HG03520 (cell line): ENCODE measurements at regions not wholly inside any gene's neighbourhood (a gene's known extent, or its start where the extent isn't known, plus 50 kb on each side); places are given as distances from the start of the nearest gene placed in this dataset.
"Not testable (repeated sequence)": the region's sequence is repeated elsewhere in the genome, so short reads cannot be mapped to it uniquely, and the experiment has no call there.

ENCODE experiments used
- ATAC-seq: cut with Tn5 transposase; IDR thresholded peaks from one replicate; pipeline ENCODE4 v1.9.1; 2021; ENCODE audit warnings: mild to moderate bottlenecking, moderate library complexity; ENCODE audit not compliant: unreplicated experiment

- ATAC-seq, result no peak
Measured at GRCh38 chr14:55884819-55885218, 233.4 kb upstream of the PELI2 start.

- no peak for ATAC-seq
Measured at GRCh38 chr14:55889124-55889523, 229.1 kb upstream of the PELI2 start.

- ATAC-seq, result no peak
Measured at GRCh38 chr14:55891692-55892091, 226.5 kb upstream of the PELI2 start.

GRCh38 chr14:55892906-55893305 is 225.3 kb upstream of the PELI2 start:
- ATAC-seq, result no peak

GRCh38 chr14:55893705-55894104 is 224.5 kb upstream of the PELI2 start:
- ATAC-seq, result no peak

GRCh38 chr14:55897031-55897430 is 221.2 kb upstream of the PELI2 start:
- ATAC-seq, result no peak

- ATAC-seq, result no peak
Measured at GRCh38 chr14:55898938-55899337, 219.3 kb upstream of the PELI2 start.

- no peak for ATAC-seq
Measured at GRCh38 chr14:55899531-55899930, 218.7 kb upstream of the PELI2 start.

- ATAC-seq, result no peak
Measured at GRCh38 chr14:55900749-55901148, 217.5 kb upstream of the PELI2 start.

GRCh38 chr14:55901291-55901690 is 216.9 kb upstream of the PELI2 start:
- ATAC-seq, result no peak

- no peak for ATAC-seq
Measured at GRCh38 chr14:55902241-55902640, 216.0 kb upstream of the PELI2 start.

GRCh38 chr14:55904086-55904485 is 214.1 kb upstream of the PELI2 start:
- ATAC-seq, result no peak

- ATAC-seq, result no peak
Measured at GRCh38 chr14:55908106-55908505, 210.1 kb upstream of the PELI2 start.

- no peak for ATAC-seq
Measured at GRCh38 chr14:55909879-55910278, 208.3 kb upstream of the PELI2 start.

- ATAC-seq, result no peak
Measured at GRCh38 chr14:55910601-55911243, 207.5 kb upstream of the PELI2 start.

- ATAC-seq, result no peak
Measured at GRCh38 chr14:55911776-55912175, 206.4 kb upstream of the PELI2 start.

GRCh38 chr14:55912344-55912743 is 205.9 kb upstream of the PELI2 start:
- no peak for ATAC-seq

GRCh38 chr14:55913324-55914025 is 204.7 kb upstream of the PELI2 start:
- ATAC-seq, result no peak

- no peak for ATAC-seq
Measured at GRCh38 chr14:55914771-55915170, 203.4 kb upstream of the PELI2 start.

GRCh38 chr14:55915456-55915855 is 202.8 kb upstream of the PELI2 start:
- no peak for ATAC-seq

GRCh38 chr14:55919800-55920199 is 198.4 kb upstream of the PELI2 start:
- not testable (repeated sequence) for ATAC-seq

GRCh38 chr14:55921511-55921910 is 196.7 kb upstream of the PELI2 start:
- no peak for ATAC-seq

- ATAC-seq, result no peak
Measured at GRCh38 chr14:55926007-55926406, 192.2 kb upstream of the PELI2 start.
